Thymus (tissue), 11 donors: ENCODE measurements at regions not wholly inside any gene's neighbourhood (a gene's known extent, or its start where the extent isn't known, plus 50 kb on each side); places are given as distances from the start of the nearest gene placed in this dataset.
"Not testable (repeated sequence)": the region's sequence is repeated elsewhere in the genome, so short reads cannot be mapped to it uniquely, and the experiment has no call there.

Source experiments
- DNase-seq, 9 donors: peaks; one replicate each; pipeline ENCODE4 v3.0.0-alpha.2; 2013; ENCODE audit warnings: low spot score in 9 of 9, low read depth in 6 of 9, missing footprints in 1 of 9
- H3K27ac ChIP-seq, 2 donors: one replicate each; pipeline ENCODE4 v1.5.1; 2013; ENCODE audit warnings: control low read depth in 1 of 2, low read depth in 1 of 2, low read length in 1 of 2, mild to moderate bottlenecking in 1 of 2, moderate library complexity in 1 of 2
- H3K27me3 ChIP-seq, 2 donors: one replicate each; pipeline ENCODE4 v1.5.1; 2013; ENCODE audit warnings: low read length in 1 of 2; ENCODE audit not compliant: control insufficient read depth in 2 of 2, insufficient read depth in 1 of 2
- H3K36me3 ChIP-seq, 2 donors: one replicate each; pipeline ENCODE4 v1.5.1; 2013; ENCODE audit warnings: low read length in 1 of 2, mild to moderate bottlenecking in 1 of 2, moderate library complexity in 1 of 2; ENCODE audit not compliant: control insufficient read depth in 2 of 2, insufficient read depth in 2 of 2
- H3K4me1 ChIP-seq, 2 donors: one replicate each; pipeline ENCODE4 v1.5.1; 2013; ENCODE audit warnings: low read length in 2 of 2; ENCODE audit not compliant: control insufficient read depth in 2 of 2, insufficient read depth in 2 of 2
- H3K4me3 ChIP-seq, 2 donors: one replicate each; pipeline ENCODE4 v1.5.1; 2013; ENCODE audit warnings: low read length in 2 of 2, control low read depth in 1 of 2, mild to moderate bottlenecking in 1 of 2
- H3K9me3 ChIP-seq, 2 donors: one replicate each; pipeline ENCODE4 v1.5.1; 2013; ENCODE audit warnings: low read length in 1 of 2, mild to moderate bottlenecking in 1 of 2; ENCODE audit not compliant: control insufficient read depth in 2 of 2, insufficient read depth in 1 of 2
- WGBS: extraction: QIAGEN DNeasy Blood & Tissue Kit; methylation state at CpG from one replicate; pipeline ENCODE4 v1.1.7; 2013; 5-methylcytosine and 5-hydroxymethylcytosine counted together
- donor health status: healthy.

- H3K27me3 ChIP-seq: no peaks in the 10 kb centered on the region
- H3K36me3 ChIP-seq: no peaks in the 10 kb centered on the region
- WGBS: 95% methylated on average over 7 of the region's 7 CpGs
- peaks cover 0 to 16% of the 10 kb centered on the region in 2 donors for H3K4me1 ChIP-seq
- H3K4me3 ChIP-seq: no peak overlapping the region
- no peak for DNase-seq
- peak overlapping the region; percentile 42 to 56 for H3K27ac ChIP-seq
- no peaks in the 10 kb centered on the region for H3K9me3 ChIP-seq
These were observed 109.4 kb downstream of the DACT1 start for GRCh38 chr14:58747181-58747580.

GRCh38 chr14:58748251-58748650 lies 110.5 kb downstream of the DACT1 start:
- WGBS: 94% methylated on average over 8 of the region's 8 CpGs
- not testable (repeated sequence) for H3K27me3 ChIP-seq, H3K9me3 ChIP-seq, H3K4me3 ChIP-seq, DNase-seq, H3K27ac ChIP-seq, H3K36me3 ChIP-seq
- peaks cover 0 to 18% of the 10 kb centered on the region in 2 donors for H3K4me1 ChIP-seq

GRCh38 chr14:58749066-58749669 lies 111.4 kb downstream of the DACT1 start:
- Histone ChIP-seq H3K4me1 (peaks cover 0 to 18% of the 10 kb centered on the region in 2 donors), H3K9me3 (no peaks in the 10 kb centered on the region), H3K36me3 (no peaks in the 10 kb centered on the region), H3K27ac (no peak overlapping the region), H3K4me3 (no peak overlapping the region), H3K27me3 (no peaks in the 10 kb centered on the region)
- peak in 1 of 9 donors; percentile 7 for DNase-seq
- 35% methylated on average over 5 of the region's 5 CpGs for WGBS

- H3K4me1 ChIP-seq: peaks cover 0 to 15% of the 10 kb centered on the region in 2 donors
- no peak for DNase-seq
These were observed 112.8 kb downstream of the DACT1 start for GRCh38 chr14:58750321-58751269.

GRCh38 chr14:58751788-58752187 lies 114.0 kb downstream of the DACT1 start:
- no peaks in the 10 kb centered on the region for H3K9me3 ChIP-seq
- no peak overlapping the region for H3K27ac ChIP-seq
- DNase-seq: no peak
- H3K4me1 ChIP-seq: peaks cover 0 to 15% of the 10 kb centered on the region in 2 donors
- whole genome bisulfite sequencing: 96% methylated on average over 5 of the region's 5 CpGs
- no peaks in the 10 kb centered on the region for H3K27me3 ChIP-seq
- H3K36me3 ChIP-seq: no peaks in the 10 kb centered on the region
- no peak overlapping the region for H3K4me3 ChIP-seq

More at GRCh38 chr14:58750321-58751269, 112.8 kb downstream of the DACT1 start:
- 87% methylated on average over 9 of the region's 9 CpGs for WGBS
- no peaks in the 10 kb centered on the region for H3K9me3 ChIP-seq
- no peak overlapping the region for H3K4me3 ChIP-seq
- no peak overlapping the region for H3K27ac ChIP-seq
- H3K27me3 ChIP-seq: no peaks in the 10 kb centered on the region
- no peaks in the 10 kb centered on the region for H3K36me3 ChIP-seq

- DNase-seq: no peak
- Histone ChIP-seq H3K9me3 (no peaks in the 10 kb centered on the region), H3K27me3 (no peaks in the 10 kb centered on the region), H3K27ac (no peak overlapping the region), H3K4me3 (no peak overlapping the region), H3K36me3 (no peaks in the 10 kb centered on the region), H3K4me1 (peaks cover 0 to 13% of the 10 kb centered on the region in 2 donors)
- 97% methylated on average over 4 of the region's 4 CpGs for WGBS
These were observed 114.5 kb downstream of the DACT1 start for GRCh38 chr14:58752289-58752688.

- Histone ChIP-seq H3K4me1 (peaks cover 0 to 13% of the 10 kb centered on the region in 2 donors), H3K4me3 (no peak overlapping the region), H3K9me3 (no peaks in the 10 kb centered on the region), H3K27ac (no peak overlapping the region), H3K27me3 (no peaks in the 10 kb centered on the region), H3K36me3 (no peaks in the 10 kb centered on the region)
- DNase-seq: peak in 2 of 9 donors; percentile 8 to 23
- WGBS: 31% methylated on average over 9 of the region's 9 CpGs
These were observed 115.0 kb downstream of the DACT1 start for GRCh38 chr14:58752771-58753201.

- Histone ChIP-seq H3K4me3 (no peak overlapping the region), H3K9me3 (no peaks in the 10 kb centered on the region), H3K27me3 (no peaks in the 10 kb centered on the region), H3K36me3 (no peaks in the 10 kb centered on the region), H3K4me1 (peaks cover 0 to 8% of the 10 kb centered on the region in 2 donors), H3K27ac (no peak overlapping the region)
- whole genome bisulfite sequencing: 85% methylated on average over 3 of the region's 3 CpGs
- no peak for DNase-seq
These were observed 117.5 kb downstream of the DACT1 start for GRCh38 chr14:58755031-58755925.
